ENCODE measurements at regions not wholly inside any gene's neighbourhood (a gene's known extent, or its start where the extent isn't known, plus 50 kb on each side); places are given as distances from the start of the nearest gene placed in this dataset.

DNA sequence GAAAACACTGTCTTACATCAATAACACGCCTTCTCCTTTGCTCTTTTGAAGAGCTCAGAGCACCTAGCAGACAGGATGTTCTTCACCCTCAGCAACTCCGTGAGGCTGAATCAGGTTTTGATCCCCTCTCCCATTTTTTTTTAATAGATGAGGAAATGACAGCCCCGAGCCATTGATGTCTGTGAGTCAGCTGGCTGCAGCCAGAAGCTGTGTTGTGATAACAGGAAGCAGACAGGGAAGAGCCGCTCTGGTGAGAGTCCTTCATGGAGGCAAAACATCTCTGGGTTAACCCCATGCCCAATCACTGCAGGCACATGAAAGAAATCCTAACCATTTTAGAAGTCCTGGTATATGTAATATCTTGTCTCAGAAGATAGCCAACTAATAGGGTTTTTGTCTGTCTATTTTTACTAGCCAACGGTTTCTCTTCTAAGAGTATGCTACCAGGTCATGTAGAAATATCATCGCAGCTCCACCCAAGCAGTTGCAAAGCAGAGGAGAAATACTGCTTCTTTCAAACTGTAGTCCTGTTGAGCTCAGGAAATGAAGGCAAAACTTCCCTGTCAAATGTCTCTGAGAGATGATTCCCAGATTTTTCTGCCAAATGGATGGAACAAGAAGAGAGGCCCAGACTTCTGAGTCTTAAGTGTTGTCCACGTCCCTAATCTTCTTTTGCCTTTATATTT, 568.9 kb downstream of the CCDC171 start:
- Histone ChIP-seq H3K4me3 (no peak overlapping the region), H3K4me1 (no peaks in the 10 kb centered on the region), H3K27me3 (no peaks in the 10 kb centered on the region), H3K27ac (no peak overlapping the region), H3K9me3 (ENCODE audit: low read depth) (no peaks in the 10 kb centered on the region), H3K36me3 (no peaks in the 10 kb centered on the region), H3K4me2 (no peak overlapping the region), H3K79me2 (ENCODE audit: low read depth) (no peaks in the 10 kb centered on the region), H3F3A (ENCODE audit: low read depth) (no peaks in the 10 kb centered on the region), H3K9ac (no peak overlapping the region), H4K20me1 (ENCODE audit: low read depth) (no peaks in the 10 kb centered on the region), H2AFZ (replicated peaks) (no peak overlapping the region)
- TF ChIP-seq EZH2phosphoT487 (IDR thresholded peaks at IDR 0.05), result no peak
- no peak for TF ChIP-seq CTCF (IDR thresholded peaks at IDR 0.05)
- no peak for TF ChIP-seq EZH2 (IDR thresholded peaks at IDR 0.05)
- Mint-ChIP-seq H3K4me1 (no peaks in the 10 kb centered on the region), H3K27me3 (ENCODE audit: insufficient read depth, low read depth) (no peaks in the 10 kb centered on the region), H3K4me3 (no peak overlapping the region), H3K36me3 (no peaks in the 10 kb centered on the region), H3K27ac (no peak overlapping the region), H3K9me3 (peaks cover 3% of the 10 kb centered on the region)
- no peak for DNase-seq (ENCODE audit: low spot score)

DNA sequence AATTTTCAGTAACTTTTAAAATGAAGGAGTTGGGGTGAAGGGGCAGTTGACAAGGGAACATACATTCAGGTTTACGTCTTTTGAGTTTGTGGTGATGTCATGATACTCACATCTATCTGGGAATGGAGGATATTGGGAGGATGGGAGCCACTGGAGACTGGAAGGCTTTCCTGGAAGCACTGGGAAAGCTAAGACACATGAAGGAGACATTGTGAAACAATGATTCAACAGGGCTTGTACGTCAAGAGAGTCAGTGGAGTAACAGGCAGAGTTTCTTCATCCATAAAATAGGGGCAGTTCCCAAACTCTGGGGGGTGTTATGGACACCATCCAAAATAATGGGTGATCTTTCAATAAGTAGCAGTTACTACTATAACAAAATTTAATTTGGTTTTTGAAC, 572.8 kb downstream of the CCDC171 start:
- H3K9me3 Mint-ChIP-seq, result peaks cover 14% of the 10 kb centered on the region
- Histone ChIP-seq H3K4me1 (no peaks in the 10 kb centered on the region), H3K27ac (no peak overlapping the region), H2AFZ (replicated peaks) (no peak overlapping the region), H3K4me3 (no peak overlapping the region), H3K79me2 (ENCODE audit: low read depth) (no peaks in the 10 kb centered on the region), H3K4me2 (no peak overlapping the region), H3K27me3 (no peaks in the 10 kb centered on the region), H3K9me3 (ENCODE audit: low read depth) (no peaks in the 10 kb centered on the region), H4K20me1 (ENCODE audit: low read depth) (no peaks in the 10 kb centered on the region), H3K9ac (no peak overlapping the region), H3K36me3 (no peaks in the 10 kb centered on the region), H3F3A (ENCODE audit: low read depth) (no peaks in the 10 kb centered on the region)
- TF ChIP-seq EZH2phosphoT487 (IDR thresholded peaks at IDR 0.05) (no peak), CTCF (IDR thresholded peaks at IDR 0.05) (no peak), EZH2 (IDR thresholded peaks at IDR 0.05) (no peak)
- peaks cover 5% of the 10 kb centered on the region for H3K27me3 Mint-ChIP-seq (ENCODE audit: insufficient read depth, low read depth)
- H3K4me3 Mint-ChIP-seq, result no peak overlapping the region
- H3K27ac Mint-ChIP-seq, result no peak overlapping the region
- no peaks in the 10 kb centered on the region for H3K4me1 Mint-ChIP-seq
- no peak for DNase-seq (ENCODE audit: low spot score)
- H3K36me3 Mint-ChIP-seq, result no peaks in the 10 kb centered on the region

GRCh38 chr9:16126042-16126441, 573.2 kb downstream of the CCDC171 start:
- no peaks in the 10 kb centered on the region for H3K9me3 ChIP-seq (ENCODE audit: low read depth)
- no peaks in the 10 kb centered on the region for H3K36me3 ChIP-seq
- peaks cover 6% of the 10 kb centered on the region for H3K27me3 Mint-ChIP-seq (ENCODE audit: insufficient read depth, low read depth)
- no peaks in the 10 kb centered on the region for H3K4me1 Mint-ChIP-seq
- H3K79me2 ChIP-seq (ENCODE audit: low read depth), result no peaks in the 10 kb centered on the region
- H3K9me3 Mint-ChIP-seq, result peaks cover 14% of the 10 kb centered on the region
- H2AFZ ChIP-seq (replicated peaks), result no peak overlapping the region
- no peaks in the 10 kb centered on the region for H3K36me3 Mint-ChIP-seq
- no peak overlapping the region for H3K9ac ChIP-seq
- H3F3A ChIP-seq (ENCODE audit: low read depth), result no peaks in the 10 kb centered on the region
- no peaks in the 10 kb centered on the region for H4K20me1 ChIP-seq (ENCODE audit: low read depth)
- no peak overlapping the region for H3K27ac Mint-ChIP-seq
- H3K4me1 ChIP-seq, result no peaks in the 10 kb centered on the region
- no peak for DNase-seq (ENCODE audit: low spot score)
- H3K4me2 ChIP-seq, result no peak overlapping the region
- H3K4me3 ChIP-seq, result no peak overlapping the region
- no peak overlapping the region for H3K4me3 Mint-ChIP-seq
- no peak overlapping the region for H3K27ac ChIP-seq
- H3K27me3 ChIP-seq, result no peaks in the 10 kb centered on the region
- TF ChIP-seq CTCF (IDR thresholded peaks at IDR 0.05) (no peak), EZH2phosphoT487 (IDR thresholded peaks at IDR 0.05) (no peak), EZH2 (IDR thresholded peaks at IDR 0.05) (no peak)
